A673 (cell line): ENCODE measurements at regions not wholly inside any gene's neighbourhood (a gene's known extent, or its start where the extent isn't known, plus 50 kb on each side); places are given as distances from the start of the nearest gene placed in this dataset.

Experiments
- EZH2 ChIP-seq: fragments of 200-600 bp; sonication (generic); IDR thresholded peaks from 2 replicates; pipeline ENCODE4 v1.6.1; 2017; ENCODE audit warnings: borderline replicate concordance, low read depth, mild to moderate bottlenecking, mixed read lengths, antibody characterized with exemption, low read length; ENCODE audit not compliant: poor library complexity, severe bottlenecking
- TF ChIP-seq, protein P1 (sequence below): fragments of 300-800, 200-600 bp; sonication (generic); conservative IDR thresholded peaks from 2 replicates; pipeline ENCODE4 v1.5.1; 2017; ENCODE audit warnings: low read depth, mild to moderate bottlenecking, antibody characterized with exemption, low read length, moderate library complexity, mixed read lengths

DNA sequence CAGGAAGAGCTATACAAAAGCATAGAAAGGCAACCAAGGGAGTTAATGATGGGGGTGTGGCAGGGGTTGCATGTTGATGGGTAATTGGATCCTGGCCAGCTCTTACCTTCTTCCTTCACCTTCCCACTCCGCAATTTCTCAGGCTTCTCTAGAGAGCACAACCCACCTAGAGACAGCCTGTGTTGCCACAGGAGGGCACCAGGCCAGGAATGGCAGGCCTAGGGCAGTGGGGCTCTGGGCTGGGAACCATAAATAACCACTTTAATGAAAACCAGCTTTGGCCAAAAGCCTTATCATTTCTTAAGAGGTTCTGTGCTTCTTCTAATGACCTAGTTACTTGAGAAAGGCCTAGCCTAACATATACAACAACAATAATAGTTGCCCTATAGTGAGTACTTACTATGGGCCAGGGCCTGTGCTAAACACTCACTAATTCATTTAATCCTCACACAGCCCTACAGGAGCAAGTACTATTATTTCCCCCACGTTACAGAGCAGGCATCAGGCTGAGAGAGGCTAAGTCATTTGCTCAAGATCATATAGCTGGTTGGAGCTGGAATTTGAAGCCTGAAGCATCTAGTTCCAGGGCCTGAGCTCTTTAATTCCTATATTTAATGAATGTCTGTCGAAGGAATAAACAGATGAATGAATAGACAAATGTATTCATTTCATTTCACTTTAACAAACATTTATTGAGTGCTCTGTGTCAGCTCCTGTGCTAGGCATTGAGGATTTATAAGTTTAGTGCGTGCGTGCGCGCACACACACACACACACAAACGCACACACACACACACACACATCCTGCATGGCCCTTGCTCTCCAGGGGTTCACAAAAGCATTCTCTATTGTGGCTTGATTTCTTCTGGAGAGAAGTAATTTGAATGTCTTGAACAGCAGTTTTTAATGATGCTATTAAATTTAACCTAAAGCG, 66.8 kb downstream of the RTL9 start:
- TF ChIP-seq, protein P1, sequence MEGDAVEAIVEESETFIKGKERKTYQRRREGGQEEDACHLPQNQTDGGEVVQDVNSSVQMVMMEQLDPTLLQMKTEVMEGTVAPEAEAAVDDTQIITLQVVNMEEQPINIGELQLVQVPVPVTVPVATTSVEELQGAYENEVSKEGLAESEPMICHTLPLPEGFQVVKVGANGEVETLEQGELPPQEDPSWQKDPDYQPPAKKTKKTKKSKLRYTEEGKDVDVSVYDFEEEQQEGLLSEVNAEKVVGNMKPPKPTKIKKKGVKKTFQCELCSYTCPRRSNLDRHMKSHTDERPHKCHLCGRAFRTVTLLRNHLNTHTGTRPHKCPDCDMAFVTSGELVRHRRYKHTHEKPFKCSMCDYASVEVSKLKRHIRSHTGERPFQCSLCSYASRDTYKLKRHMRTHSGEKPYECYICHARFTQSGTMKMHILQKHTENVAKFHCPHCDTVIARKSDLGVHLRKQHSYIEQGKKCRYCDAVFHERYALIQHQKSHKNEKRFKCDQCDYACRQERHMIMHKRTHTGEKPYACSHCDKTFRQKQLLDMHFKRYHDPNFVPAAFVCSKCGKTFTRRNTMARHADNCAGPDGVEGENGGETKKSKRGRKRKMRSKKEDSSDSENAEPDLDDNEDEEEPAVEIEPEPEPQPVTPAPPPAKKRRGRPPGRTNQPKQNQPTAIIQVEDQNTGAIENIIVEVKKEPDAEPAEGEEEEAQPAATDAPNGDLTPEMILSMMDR = no peak
- no peak for TF ChIP-seq EZH2
